Sigmoid colon (tissue), 4 donors: ENCODE measurements at regions not wholly inside any gene's neighbourhood (a gene's known extent, or its start where the extent isn't known, plus 50 kb on each side); places are given as distances from the start of the nearest gene placed in this dataset.

Experiments
- CTCF ChIP-seq, 4 experiments: fragments of 450-650 bp in 3 of 4; fragments of 200-600 bp in 1 of 4; IDR thresholded peaks; one replicate each; pipeline ENCODE4 v1.5.1; 2016 to 2019; ENCODE audit warnings: antibody characterized with exemption in 4 of 4, mild to moderate bottlenecking in 3 of 4, moderate library complexity in 2 of 4
- POLR2AphosphoS5 ChIP-seq, 4 donors: sonication (generic); formaldehyde crosslinking; IDR thresholded peaks; one replicate each; pipeline ENCODE4 v1.6.1; 2017; ENCODE audit warnings: antibody characterized with exemption in 4 of 4

- TF ChIP-seq CTCF (IDR thresholded peaks at IDR 0.05) (no peak), POLR2AphosphoS5 (IDR thresholded peaks at IDR 0.05) (no peak)
Observed at GRCh38 chr21:27257908-27258556, 291.1 kb upstream of the ADAMTS5 start.
